ENCODE measurements at regions not wholly inside any gene's neighbourhood (a gene's known extent, or its start where the extent isn't known, plus 50 kb on each side); places are given as distances from the start of the nearest gene placed in this dataset.

DNA sequence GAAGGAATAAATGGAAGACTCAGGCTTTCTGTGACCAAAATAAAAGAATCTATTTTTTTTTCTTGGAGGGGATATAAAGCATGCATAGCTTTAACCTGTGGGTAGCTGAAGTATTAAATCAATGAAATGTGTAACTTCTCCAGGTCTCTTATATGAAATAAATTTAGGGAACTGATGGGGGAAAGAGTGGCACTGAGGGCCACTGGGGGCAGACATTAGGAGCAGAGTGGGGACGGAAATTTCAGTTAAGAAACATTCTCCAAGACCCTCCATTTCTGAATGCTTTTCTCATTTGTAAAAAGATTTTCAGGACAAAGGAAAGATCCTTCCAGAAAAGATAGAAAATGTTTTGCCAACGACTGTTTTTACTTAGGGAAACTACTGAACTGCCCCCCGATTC is 131.0 kb downstream of the GPX5 start:
- Histone ChIP-seq H3K4me3 (ENCODE audit: low read length) (peak overlapping the region; percentile 74), H3K9me3 (ENCODE audit: low read length) (no peaks in the 10 kb centered on the region), H3K27ac (ENCODE audit: low read length) (peak overlapping the region; percentile 67), H3K79me2 (replicated peaks; ENCODE audit: insufficient read depth, low read length) (no peaks in the 10 kb centered on the region), H3K9me2 (ENCODE audit: insufficient read depth, low read length) (no peaks in the 10 kb centered on the region), H3K36me3 (ENCODE audit: insufficient read depth, low read length) (no peaks in the 10 kb centered on the region), H3K27me3 (ENCODE audit: insufficient read depth, low read depth, low read length) (no peaks in the 10 kb centered on the region), H3K9ac (ENCODE audit: low read length) (peak overlapping the region; percentile 50), H3F3A (ENCODE audit: insufficient read depth, low read length, poor library complexity, severe bottlenecking) (peaks cover 7% of the 10 kb centered on the region), H3K4me2 (ENCODE audit: low read length) (peak overlapping the region; percentile 48), H4K20me1 (ENCODE audit: insufficient read depth) (no peaks in the 10 kb centered on the region), H2AFZ (ENCODE audit: low read depth, low read length) (peak overlapping the region; percentile 34)
- TF ChIP-seq, protein P1, sequence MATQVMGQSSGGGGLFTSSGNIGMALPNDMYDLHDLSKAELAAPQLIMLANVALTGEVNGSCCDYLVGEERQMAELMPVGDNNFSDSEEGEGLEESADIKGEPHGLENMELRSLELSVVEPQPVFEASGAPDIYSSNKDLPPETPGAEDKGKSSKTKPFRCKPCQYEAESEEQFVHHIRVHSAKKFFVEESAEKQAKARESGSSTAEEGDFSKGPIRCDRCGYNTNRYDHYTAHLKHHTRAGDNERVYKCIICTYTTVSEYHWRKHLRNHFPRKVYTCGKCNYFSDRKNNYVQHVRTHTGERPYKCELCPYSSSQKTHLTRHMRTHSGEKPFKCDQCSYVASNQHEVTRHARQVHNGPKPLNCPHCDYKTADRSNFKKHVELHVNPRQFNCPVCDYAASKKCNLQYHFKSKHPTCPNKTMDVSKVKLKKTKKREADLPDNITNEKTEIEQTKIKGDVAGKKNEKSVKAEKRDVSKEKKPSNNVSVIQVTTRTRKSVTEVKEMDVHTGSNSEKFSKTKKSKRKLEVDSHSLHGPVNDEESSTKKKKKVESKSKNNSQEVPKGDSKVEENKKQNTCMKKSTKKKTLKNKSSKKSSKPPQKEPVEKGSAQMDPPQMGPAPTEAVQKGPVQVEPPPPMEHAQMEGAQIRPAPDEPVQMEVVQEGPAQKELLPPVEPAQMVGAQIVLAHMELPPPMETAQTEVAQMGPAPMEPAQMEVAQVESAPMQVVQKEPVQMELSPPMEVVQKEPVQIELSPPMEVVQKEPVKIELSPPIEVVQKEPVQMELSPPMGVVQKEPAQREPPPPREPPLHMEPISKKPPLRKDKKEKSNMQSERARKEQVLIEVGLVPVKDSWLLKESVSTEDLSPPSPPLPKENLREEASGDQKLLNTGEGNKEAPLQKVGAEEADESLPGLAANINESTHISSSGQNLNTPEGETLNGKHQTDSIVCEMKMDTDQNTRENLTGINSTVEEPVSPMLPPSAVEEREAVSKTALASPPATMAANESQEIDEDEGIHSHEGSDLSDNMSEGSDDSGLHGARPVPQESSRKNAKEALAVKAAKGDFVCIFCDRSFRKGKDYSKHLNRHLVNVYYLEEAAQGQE (IDR thresholded peaks at IDR 0.05; ENCODE audit: borderline replicate concordance) = no peak
- TF ChIP-seq EZH2 (IDR thresholded peaks at IDR 0.05; ENCODE audit: borderline replicate concordance, insufficient read depth, low read length, poor library complexity, severe bottlenecking) (no peak), MXI1 (conservative IDR thresholded peaks at IDR 0.05; ENCODE audit: poor library complexity, severe bottlenecking) (no peak), EP300 (conservative IDR thresholded peaks at IDR 0.05; ENCODE audit: poor library complexity, severe bottlenecking) (no peak), TAF1 (IDR thresholded peaks at IDR 0.05; ENCODE audit: low read depth) (no peak), POLR2AphosphoS5 (IDR thresholded peaks at IDR 0.05) (no peak), RAD21 (conservative IDR thresholded peaks at IDR 0.05) (no peak), SMC3 (conservative IDR thresholded peaks at IDR 0.05; ENCODE audit: poor library complexity) (no peak)
- TF ChIP-seq, protein P2, sequence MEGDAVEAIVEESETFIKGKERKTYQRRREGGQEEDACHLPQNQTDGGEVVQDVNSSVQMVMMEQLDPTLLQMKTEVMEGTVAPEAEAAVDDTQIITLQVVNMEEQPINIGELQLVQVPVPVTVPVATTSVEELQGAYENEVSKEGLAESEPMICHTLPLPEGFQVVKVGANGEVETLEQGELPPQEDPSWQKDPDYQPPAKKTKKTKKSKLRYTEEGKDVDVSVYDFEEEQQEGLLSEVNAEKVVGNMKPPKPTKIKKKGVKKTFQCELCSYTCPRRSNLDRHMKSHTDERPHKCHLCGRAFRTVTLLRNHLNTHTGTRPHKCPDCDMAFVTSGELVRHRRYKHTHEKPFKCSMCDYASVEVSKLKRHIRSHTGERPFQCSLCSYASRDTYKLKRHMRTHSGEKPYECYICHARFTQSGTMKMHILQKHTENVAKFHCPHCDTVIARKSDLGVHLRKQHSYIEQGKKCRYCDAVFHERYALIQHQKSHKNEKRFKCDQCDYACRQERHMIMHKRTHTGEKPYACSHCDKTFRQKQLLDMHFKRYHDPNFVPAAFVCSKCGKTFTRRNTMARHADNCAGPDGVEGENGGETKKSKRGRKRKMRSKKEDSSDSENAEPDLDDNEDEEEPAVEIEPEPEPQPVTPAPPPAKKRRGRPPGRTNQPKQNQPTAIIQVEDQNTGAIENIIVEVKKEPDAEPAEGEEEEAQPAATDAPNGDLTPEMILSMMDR (IDR thresholded peaks at IDR 0.05; ENCODE audit: poor library complexity, severe bottlenecking) = no peak

DNA sequence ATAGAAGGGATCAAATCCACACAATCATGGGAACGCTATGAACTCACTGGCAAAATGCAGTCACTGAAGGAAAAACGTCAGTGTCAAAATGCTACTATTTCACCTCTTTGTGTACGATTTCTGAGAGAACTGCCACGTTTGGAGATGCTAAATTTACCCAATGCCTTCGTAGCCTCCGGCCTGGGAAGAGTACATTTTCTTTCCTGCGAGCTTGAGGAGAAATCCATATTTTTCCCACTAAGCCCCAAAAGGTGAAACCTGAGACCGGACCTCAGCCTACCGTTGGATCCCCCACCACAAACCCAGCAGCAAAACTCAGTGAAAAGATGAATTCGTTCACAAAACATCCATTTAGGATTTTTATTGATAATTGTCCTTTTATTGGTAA is 131.7 kb downstream of the GPX5 start:
- no peaks in the 10 kb centered on the region for H3K36me3 ChIP-seq (ENCODE audit: insufficient read depth, low read length)
- no peaks in the 10 kb centered on the region for H4K20me1 ChIP-seq (ENCODE audit: insufficient read depth)
- no peaks in the 10 kb centered on the region for H3K79me2 ChIP-seq (replicated peaks; ENCODE audit: insufficient read depth, low read length)
- TF ChIP-seq SMC3 (conservative IDR thresholded peaks at IDR 0.05; ENCODE audit: poor library complexity) (peak; percentile 12), TAF1 (IDR thresholded peaks at IDR 0.05; ENCODE audit: low read depth) (no peak)
- peak overlapping the region; percentile 34 for H2AFZ ChIP-seq (ENCODE audit: low read depth, low read length)
- H3K4me3 ChIP-seq (ENCODE audit: low read length) = peak overlapping the region; percentile 74
- no peaks in the 10 kb centered on the region for H3K9me3 ChIP-seq (ENCODE audit: low read length)
- no peaks in the 10 kb centered on the region for H3K27me3 ChIP-seq (ENCODE audit: insufficient read depth, low read depth, low read length)
- no peaks in the 10 kb centered on the region for H3K9me2 ChIP-seq (ENCODE audit: insufficient read depth, low read length)
- H3K9ac ChIP-seq (ENCODE audit: low read length) = peak overlapping the region; percentile 50
- H3F3A ChIP-seq (ENCODE audit: insufficient read depth, low read length, poor library complexity, severe bottlenecking) = peaks cover 7% of the 10 kb centered on the region
- peak overlapping the region; percentile 48 for H3K4me2 ChIP-seq (ENCODE audit: low read length)
- peak overlapping the region; percentile 67 for H3K27ac ChIP-seq (ENCODE audit: low read length)

Data from neural cell (in vitro differentiated cells).